ENCODE measurements at regions not wholly inside any gene's neighbourhood (a gene's known extent, or its start where the extent isn't known, plus 50 kb on each side); places are given as distances from the start of the nearest gene placed in this dataset.

GRCh38 chr2:58971511-58972360, 730.6 kb upstream of the FANCL start:
- DNase-seq, result no peak

DNA sequence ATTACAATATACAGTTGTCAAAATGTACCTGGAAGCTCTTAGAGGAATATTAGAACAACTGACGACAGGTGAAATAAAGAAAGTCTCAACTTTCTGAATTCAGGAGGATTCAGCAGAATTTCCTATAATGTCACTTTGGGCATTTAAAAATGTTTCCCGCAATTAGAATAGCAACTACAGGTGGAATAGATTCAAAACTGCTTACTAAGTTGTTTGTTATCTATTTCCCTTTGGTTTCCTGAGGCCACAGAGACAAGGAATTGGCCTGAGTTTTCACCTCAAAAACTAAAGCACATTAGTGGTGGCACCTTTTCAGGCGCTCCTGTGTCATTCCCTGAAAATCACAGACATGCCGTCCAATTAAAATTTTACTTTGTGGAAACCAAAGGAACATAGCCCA, 729.2 kb upstream of the FANCL start:
- DNase-seq, result no peak

DNA sequence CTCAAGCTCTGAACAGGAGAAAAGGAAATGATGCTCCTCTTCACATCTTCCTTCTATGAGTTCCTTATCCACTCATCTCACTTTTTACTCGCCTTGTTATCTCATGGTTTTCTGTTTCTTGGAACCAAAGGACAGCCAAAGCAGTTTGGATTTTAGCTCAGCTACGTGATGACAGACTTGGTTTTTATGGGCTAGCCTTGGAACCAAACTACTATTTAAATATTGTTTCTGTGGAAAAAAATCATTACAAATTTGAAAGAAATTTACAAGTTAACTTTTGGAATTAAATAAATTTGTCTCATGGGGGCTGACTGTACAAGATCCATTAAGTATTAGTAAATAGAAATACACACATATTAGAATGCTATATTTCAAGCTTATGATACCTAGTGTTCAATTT, 727.8 kb upstream of the FANCL start:
- no peak for DNase-seq

DNA sequence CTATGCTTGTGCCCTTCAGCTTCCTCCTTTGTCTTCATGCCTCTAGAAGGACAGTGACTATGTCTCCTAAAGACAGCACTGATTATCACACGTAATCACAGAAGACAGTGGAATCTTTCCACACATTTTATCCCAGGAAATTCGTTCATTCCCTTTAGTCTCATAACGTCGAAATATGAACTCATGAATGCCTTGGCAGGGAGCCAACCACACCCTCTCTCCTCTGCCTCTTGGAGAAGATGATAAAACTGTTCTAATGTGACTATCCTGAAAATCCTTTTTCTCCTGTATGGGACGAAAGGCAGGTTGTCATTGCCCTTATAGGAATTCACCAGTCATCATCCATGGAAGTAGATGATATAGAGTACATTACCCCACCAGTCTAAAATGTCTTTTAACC, 726.6 kb upstream of the FANCL start:
- no peak for DNase-seq

- DNase-seq, result no peak
These were observed 724.5 kb upstream of the FANCL start for GRCh38 chr2:58965602-58966001.

GRCh38 chr2:58959996-58960395, 718.9 kb upstream of the FANCL start:
- no peak for DNase-seq

- DNase-seq, result no peak
These were observed 716.2 kb upstream of the FANCL start for GRCh38 chr2:58957188-58957840.

- no peak for DNase-seq
These were observed 713.8 kb upstream of the FANCL start for GRCh38 chr2:58954880-58955385.

DNA sequence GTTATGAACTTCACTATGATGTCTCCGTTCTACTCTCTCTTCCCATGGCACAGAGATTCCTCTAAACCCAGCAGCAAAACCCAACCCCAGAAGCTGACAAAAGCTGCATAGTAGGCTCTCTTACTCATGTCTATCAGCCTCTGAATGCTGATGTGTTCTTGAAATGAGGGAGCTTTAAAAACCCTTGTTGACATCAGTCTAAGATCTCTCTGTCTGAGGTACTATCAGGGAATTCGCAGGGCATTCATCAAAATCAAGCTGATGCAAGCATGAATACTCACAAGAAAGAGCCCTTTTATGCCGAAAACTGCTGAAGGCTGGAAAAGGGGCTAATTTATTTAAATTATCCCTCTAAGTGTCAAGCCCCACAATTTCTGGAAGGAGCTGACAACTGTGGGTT, 710.6 kb upstream of the FANCL start:
- DNase-seq, result no peak

DNA sequence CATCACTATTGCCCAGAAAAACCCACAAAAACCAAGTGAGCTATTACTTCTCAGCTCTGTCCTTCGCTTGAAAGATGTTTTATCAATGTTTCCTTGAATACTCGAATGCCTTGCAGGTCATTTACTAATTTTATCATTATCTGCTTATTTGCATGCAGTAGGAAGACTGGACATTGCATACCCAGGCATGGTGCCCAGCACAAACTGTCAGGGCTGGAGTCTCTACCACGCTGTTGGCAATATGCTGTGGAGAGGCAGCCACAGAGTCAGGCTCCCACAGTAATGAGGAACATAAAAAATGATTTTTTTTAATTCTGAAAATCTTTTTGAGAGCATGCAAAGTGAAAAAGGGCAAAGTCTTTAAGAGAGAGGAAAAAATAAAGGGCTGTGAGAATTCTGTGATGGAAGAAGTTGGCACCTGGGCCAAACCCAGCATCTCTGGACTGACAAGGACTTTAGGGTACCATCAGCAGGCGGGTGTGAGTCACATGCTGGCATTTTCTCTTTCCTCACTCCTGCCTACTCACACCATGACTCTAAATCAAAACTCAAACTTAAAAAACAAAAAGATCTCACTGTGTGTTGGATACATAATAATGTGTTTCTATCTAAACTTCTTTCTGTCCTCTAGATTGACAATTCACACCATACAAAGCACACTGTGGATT, 709.8 kb upstream of the FANCL start:
- no peak for DNase-seq

- DNase-seq, result no peak
These were observed 698.3 kb upstream of the FANCL start for GRCh38 chr2:58939388-58939787.

GRCh38 chr2:58938988-58939387, 697.9 kb upstream of the FANCL start:
- DNase-seq, result no peak

GRCh38 chr2:58932801-58933200, 691.7 kb upstream of the FANCL start:
- DNase-seq, result no peak

DNA sequence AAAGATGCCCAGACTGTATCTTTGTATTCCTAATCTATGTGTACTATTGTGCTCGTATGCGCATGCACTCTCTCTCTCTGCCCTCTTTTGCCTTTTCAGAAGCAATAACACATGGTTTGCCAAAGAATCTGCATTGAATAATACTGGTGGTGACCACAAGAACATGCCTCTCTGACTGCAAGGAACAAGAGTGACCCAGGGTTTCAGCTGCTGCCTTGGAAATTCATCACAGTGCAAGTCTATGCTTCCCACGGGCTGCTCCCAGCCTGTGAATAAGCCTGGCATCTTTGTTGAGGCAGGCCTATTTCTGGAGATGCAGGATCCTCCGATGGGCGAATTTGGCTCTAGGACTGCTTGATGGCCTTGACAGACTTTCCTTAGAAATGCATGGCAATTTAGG, 689.4 kb upstream of the FANCL start:
- DNase-seq, result no peak

DNA sequence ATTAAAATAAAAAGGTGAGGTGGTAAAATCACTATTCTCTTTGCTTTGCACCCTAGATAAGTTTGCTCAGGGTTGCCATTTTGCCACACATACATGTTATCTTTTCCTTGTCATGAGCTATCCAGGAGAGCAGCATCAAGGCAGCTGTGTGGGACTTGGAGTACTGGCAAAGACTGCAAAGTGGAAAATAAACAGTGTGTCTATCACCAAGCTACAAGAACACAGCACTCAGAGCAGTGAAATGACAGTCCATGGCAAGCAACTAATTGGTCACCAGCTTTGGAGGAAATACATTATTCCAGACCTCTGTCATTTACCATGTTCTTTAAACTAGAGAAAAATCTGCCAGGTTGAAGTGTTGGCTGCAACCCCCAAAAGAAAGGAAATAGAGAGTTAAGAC, 687.8 kb upstream of the FANCL start:
- no peak for DNase-seq

DNA sequence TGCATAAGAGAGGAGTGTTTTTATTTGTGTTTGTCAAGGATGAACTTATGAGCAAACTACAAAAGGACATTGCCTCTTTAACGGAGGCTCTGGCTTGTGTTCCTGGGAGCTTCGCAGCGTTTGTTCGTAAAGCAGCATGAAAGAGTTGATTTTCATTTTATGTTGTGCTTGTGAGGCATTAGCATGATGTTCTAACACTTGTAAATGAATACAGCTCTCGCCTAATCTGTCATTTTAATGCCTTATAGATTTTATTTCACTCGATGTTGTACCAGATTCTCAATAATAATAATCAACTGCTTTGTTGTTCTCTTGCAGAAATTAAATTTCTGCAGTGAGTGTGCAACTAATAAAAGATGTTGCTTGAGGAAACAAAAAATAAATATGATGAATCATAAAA, 687.3 kb upstream of the FANCL start:
- DNase-seq, result no peak

GRCh38 chr2:58926112-58926511, 685.0 kb upstream of the FANCL start:
- no peak for DNase-seq

DNA sequence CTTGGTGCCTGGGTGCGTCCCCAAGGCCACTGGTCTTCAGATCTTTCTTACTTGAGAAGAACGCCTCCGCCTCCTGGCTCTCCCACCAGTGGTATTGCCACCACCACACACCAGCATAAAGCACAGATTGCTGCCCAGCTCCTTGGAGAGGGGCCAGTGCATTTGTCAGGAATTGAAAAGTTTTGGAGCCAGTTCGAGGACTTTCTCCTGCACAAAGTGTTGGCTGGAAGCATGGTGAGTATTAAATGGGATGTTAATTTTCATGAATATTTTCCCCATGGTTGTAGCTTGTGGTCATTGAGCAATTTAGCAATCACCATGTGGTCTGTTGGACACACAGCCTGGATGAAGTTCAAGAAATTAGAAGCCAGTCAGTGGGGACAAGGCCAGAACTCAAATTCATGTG, 684.6 kb upstream of the FANCL start:
- DNase-seq, result no peak

DNA sequence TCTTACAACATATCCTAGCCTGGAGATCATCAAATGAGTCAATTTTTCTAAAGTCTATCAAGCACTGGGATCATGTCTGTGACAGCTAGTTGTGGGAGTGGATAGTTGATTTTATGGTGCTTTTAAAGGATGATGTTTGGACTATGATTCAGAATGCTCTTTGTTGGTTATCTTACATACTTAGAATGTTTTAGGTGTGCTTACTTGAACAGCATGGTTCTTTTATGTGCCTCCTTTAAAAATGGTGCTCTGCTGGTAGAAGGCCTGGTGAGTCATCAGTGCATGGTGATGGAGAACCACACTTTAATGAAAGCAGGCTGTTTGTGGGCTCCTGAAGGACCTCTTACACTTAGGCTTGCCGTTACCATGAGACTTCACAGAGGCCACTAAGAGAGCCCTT, 682.7 kb upstream of the FANCL start:
- no peak for DNase-seq

DNA sequence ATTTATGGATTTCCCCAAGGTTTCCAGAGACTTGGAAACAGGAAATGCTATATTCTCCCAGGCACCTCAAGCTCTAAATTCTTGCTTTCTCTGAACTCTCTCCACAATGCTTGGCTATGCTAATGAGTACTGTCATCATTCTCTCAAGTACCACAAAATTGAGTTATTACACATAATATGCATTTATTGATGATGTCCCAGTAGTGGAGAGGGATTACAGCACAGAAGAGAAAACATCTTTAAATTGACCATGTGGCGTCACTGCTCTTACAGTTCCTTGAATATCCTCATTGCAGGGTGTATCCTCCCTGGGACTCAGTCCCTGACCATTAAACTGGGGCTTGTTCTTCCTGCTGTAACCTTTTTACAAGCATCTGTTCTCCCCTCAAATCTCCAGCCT, 681.1 kb upstream of the FANCL start:
- no peak for DNase-seq

DNA sequence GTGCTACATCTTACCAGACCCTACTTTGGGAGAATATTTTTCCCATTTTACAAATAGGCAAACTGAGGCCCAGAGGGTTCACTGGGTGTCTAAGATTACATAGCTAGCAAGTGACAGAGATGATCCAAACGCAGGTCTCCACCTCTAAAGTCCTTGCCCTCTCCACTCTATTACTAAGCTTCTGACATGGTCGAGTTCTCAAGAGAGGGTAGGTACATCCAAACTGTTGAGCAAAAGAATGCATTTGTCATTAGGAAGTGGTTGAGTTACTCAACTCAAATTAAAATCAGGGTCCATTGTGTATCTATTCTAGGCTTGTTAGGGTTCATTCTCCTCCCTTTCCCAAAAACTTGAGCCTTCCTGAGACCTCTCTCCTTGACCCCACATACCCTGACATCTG, 680.6 kb upstream of the FANCL start:
- no peak for DNase-seq

- no peak for DNase-seq
These were observed 678.9 kb upstream of the FANCL start for GRCh38 chr2:58920001-58920400.

- no peak for DNase-seq
These were observed 678.2 kb upstream of the FANCL start for GRCh38 chr2:58919316-58919715.

GRCh38 chr2:58918141-58918540, 677.0 kb upstream of the FANCL start:
- no peak for DNase-seq
